ENCODE measurements at regions not wholly inside any gene's neighbourhood (a gene's known extent, or its start where the extent isn't known, plus 50 kb on each side); places are given as distances from the start of the nearest gene placed in this dataset.

- TF ChIP-seq, protein P1, sequence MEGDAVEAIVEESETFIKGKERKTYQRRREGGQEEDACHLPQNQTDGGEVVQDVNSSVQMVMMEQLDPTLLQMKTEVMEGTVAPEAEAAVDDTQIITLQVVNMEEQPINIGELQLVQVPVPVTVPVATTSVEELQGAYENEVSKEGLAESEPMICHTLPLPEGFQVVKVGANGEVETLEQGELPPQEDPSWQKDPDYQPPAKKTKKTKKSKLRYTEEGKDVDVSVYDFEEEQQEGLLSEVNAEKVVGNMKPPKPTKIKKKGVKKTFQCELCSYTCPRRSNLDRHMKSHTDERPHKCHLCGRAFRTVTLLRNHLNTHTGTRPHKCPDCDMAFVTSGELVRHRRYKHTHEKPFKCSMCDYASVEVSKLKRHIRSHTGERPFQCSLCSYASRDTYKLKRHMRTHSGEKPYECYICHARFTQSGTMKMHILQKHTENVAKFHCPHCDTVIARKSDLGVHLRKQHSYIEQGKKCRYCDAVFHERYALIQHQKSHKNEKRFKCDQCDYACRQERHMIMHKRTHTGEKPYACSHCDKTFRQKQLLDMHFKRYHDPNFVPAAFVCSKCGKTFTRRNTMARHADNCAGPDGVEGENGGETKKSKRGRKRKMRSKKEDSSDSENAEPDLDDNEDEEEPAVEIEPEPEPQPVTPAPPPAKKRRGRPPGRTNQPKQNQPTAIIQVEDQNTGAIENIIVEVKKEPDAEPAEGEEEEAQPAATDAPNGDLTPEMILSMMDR (IDR thresholded peaks at IDR 0.05), result peak; percentile 71
- no peak for TF ChIP-seq ZFX (IDR thresholded peaks at IDR 0.05; ENCODE audit: borderline replicate concordance)
These were observed 141.8 kb downstream of the VRK1 start for GRCh38 chr14:96938946-96939345.
